Tibial nerve (tissue), 3 donors: ENCODE measurements at regions not wholly inside any gene's neighbourhood (a gene's known extent, or its start where the extent isn't known, plus 50 kb on each side); places are given as distances from the start of the nearest gene placed in this dataset.

Experiments
- CTCF ChIP-seq, 5 experiments: fragments of 200-600 bp in 3 of 5; fragments of 450-650 bp in 2 of 5; sonication (generic) in 3 of 5; IDR thresholded peaks; one replicate each; pipeline ENCODE4 v1.5.1; 2016 to 2019; ENCODE audit warnings: antibody characterized with exemption in 5 of 5, mild to moderate bottlenecking in 3 of 5, moderate library complexity in 2 of 5
- POLR2A ChIP-seq, 2 donors: fragments of 450-650 bp; IDR thresholded peaks; one replicate each; pipeline ENCODE4 v1.6.1; 2017; ENCODE audit warnings: antibody characterized with exemption in 2 of 2, mild to moderate bottlenecking in 2 of 2, moderate library complexity in 2 of 2

GRCh38 chr10:9605231-9605630 is 1412.4 kb upstream of the CELF2 start:
- TF ChIP-seq CTCF (IDR thresholded peaks at IDR 0.05) (no peak), POLR2A (IDR thresholded peaks at IDR 0.05) (no peak)
